H1 (cell line): ENCODE measurements at regions not wholly inside any gene's neighbourhood (a gene's known extent, or its start where the extent isn't known, plus 50 kb on each side); places are given as distances from the start of the nearest gene placed in this dataset.

Source experiments
- CTCF ChIA-PET: fragments of 300-600 bp; sonication (Branson Sonifier 250); formaldehyde crosslinking; loops from one replicate; lab custom pipeline; 2021; ENCODE audit not compliant: partially characterized antibody; lab: Charles Lee
- POLR2A ChIA-PET: fragments of 300-600 bp; sonication (Branson Sonifier 250); formaldehyde crosslinking; loops from one replicate; lab custom pipeline; 2021; ENCODE audit warnings: inconsistent platforms; ENCODE audit not compliant: partially characterized antibody; lab: Charles Lee
- DNase-seq, 2 experiments: peaks; one replicate each; pipeline versions ENCODE4 v3.0.0 to v3.0.0-alpha.2; 2010 to 2022; ENCODE audit warnings: low spot score in 2 of 2, low read depth in 1 of 2, mixed read lengths in 1 of 2
- FAIRE-seq: peaks from 2 replicates; lab custom pipeline; 2011; peaks lifted over from hg19 to GRCh38; lab: Jason Lieb, UNC
- H2AFZ ChIP-seq: 2 replicates; pipeline ENCODE4 v1.8.1; 2012; ENCODE audit warnings: low read length, inconsistent platforms
- H2AK5ac ChIP-seq: 2 replicates; pipeline ENCODE4 v1.6.1; 2013; ENCODE audit warnings: low read depth, low read length
- H2BK120ac ChIP-seq: replicated peaks from 2 replicates; pipeline ENCODE3; 2013; ENCODE audit warnings: low read depth, low read length, inconsistent platforms
- H2BK12ac ChIP-seq: 2 replicates; pipeline ENCODE4 v1.6.1; 2013; ENCODE audit warnings: low read depth, low read length
- H2BK15ac ChIP-seq: 2 replicates; pipeline ENCODE4 v1.6.1; 2013; ENCODE audit warnings: low read length
- H2BK20ac ChIP-seq: 2 replicates; pipeline ENCODE4 v1.6.1; 2013; ENCODE audit warnings: low read length
- H2BK5ac ChIP-seq: 2 replicates; pipeline ENCODE4 v1.6.1; 2013; ENCODE audit warnings: low read depth, low read length
- H3K14ac ChIP-seq: 2 replicates; pipeline ENCODE4 v1.6.1; 2013; ENCODE audit warnings: inconsistent platforms; ENCODE audit not compliant: insufficient read length
- H3K18ac ChIP-seq: 2 replicates; pipeline ENCODE4 v1.6.1; 2013; ENCODE audit warnings: low read length; ENCODE audit errors: extremely low read depth
- H3K23ac ChIP-seq: 2 replicates; pipeline ENCODE4 v1.6.1; 2013; ENCODE audit warnings: inconsistent platforms; ENCODE audit not compliant: insufficient read length
- H3K23me2 ChIP-seq: 2 replicates; pipeline ENCODE4 v1.6.1; 2013; ENCODE audit warnings: low read depth, low read length
- H3K27ac ChIP-seq: 2 replicates; pipeline ENCODE4 v1.6.1; 2011; ENCODE audit warnings: low read depth, low read length, inconsistent platforms
- H3K27me3 ChIP-seq, 4 experiments: replicated peaks in 1 of 4; 1 replicate in 1 of 4; 2 replicates in 3 of 4; pipeline versions ENCODE4 v1.6.1 to v1.8.1; 2011 to 2013; ENCODE audit warnings: low read length in 3 of 4, mild to moderate bottlenecking in 3 of 4, inconsistent platforms in 2 of 4, mixed read lengths in 2 of 4, moderate library complexity in 1 of 4; ENCODE audit not compliant: control insufficient read depth in 3 of 4, insufficient read depth in 3 of 4; ENCODE audit errors: extremely low read depth in 1 of 4
- H3K36me3 ChIP-seq, 4 experiments: 2 replicates each; pipeline versions ENCODE4 v1.6.1 to v1.8.1; 2011 to 2013; ENCODE audit warnings: mild to moderate bottlenecking in 4 of 4, low read length in 3 of 4, moderate library complexity in 2 of 4, control low read depth in 1 of 4, inconsistent platforms in 1 of 4; ENCODE audit not compliant: insufficient read depth in 4 of 4, control insufficient read depth in 2 of 4
- H3K4ac ChIP-seq: replicated peaks from 2 replicates; pipeline ENCODE3; 2013; ENCODE audit warnings: low read length, low read depth, mixed read lengths, inconsistent platforms; ENCODE audit not compliant: insufficient read length
- H3K4me1 ChIP-seq, 4 experiments: replicated peaks in 1 of 4; 1 replicate in 1 of 4; 2 replicates in 3 of 4; pipeline versions ENCODE4 v1.6.1 to v1.8.1; 2011 to 2013; ENCODE audit warnings: low read length in 3 of 4, inconsistent platforms in 2 of 4, mixed read lengths in 1 of 4; ENCODE audit not compliant: insufficient read depth in 4 of 4, control insufficient read depth in 3 of 4
- H3K4me2 ChIP-seq, 2 experiments: 2 replicates each; pipeline versions ENCODE4 v1.6.1 to v1.8.1; 2011 to 2013; ENCODE audit warnings: low read depth in 2 of 2, low read length in 2 of 2, control low read depth in 1 of 2, inconsistent platforms in 1 of 2, mild to moderate bottlenecking in 1 of 2; ENCODE audit not compliant: insufficient read depth in 1 of 2
- H3K4me3 ChIP-seq, 4 experiments: fragments of 200-600, 300-600 bp in 1 of 4; sonication (generic), shearing (Covaris generic), sonication (Bioruptor Twin) in 1 of 4; 2 replicates each; pipeline versions ENCODE4 v1.5.1 to v1.8.1; 2011 to 2016; ENCODE audit warnings: low read length in 4 of 4, low read depth in 3 of 4, control low read depth in 2 of 4, inconsistent platforms in 2 of 4, mild to moderate bottlenecking in 2 of 4, mixed read lengths in 1 of 4, moderate library complexity in 1 of 4; ENCODE audit not compliant: insufficient read depth in 2 of 4; ENCODE audit errors: extremely low read depth in 1 of 4
- H3K56ac ChIP-seq: replicated peaks from 2 replicates; pipeline ENCODE3; 2013; ENCODE audit warnings: low read depth, mild to moderate bottlenecking, mixed read lengths, low read length, inconsistent platforms; ENCODE audit not compliant: insufficient read length
- H3K79me1 ChIP-seq: 2 replicates; pipeline ENCODE4 v1.6.1; 2013; ENCODE audit warnings: low read depth, low read length, control low read depth
- H3K79me2 ChIP-seq, 2 experiments: 2 replicates each; pipeline versions ENCODE4 v1.6.1 to v1.8.1; 2012 to 2013; ENCODE audit warnings: low read length in 2 of 2, mild to moderate bottlenecking in 2 of 2, inconsistent platforms in 1 of 2; ENCODE audit not compliant: insufficient read depth in 2 of 2, control insufficient read depth in 1 of 2
- H3K9ac ChIP-seq, 4 experiments: replicated peaks in 1 of 4; 1 replicate in 1 of 4; 2 replicates in 3 of 4; pipeline versions ENCODE4 v1.6.1 to v1.8.1; 2011 to 2013; ENCODE audit warnings: low read depth in 3 of 4, low read length in 3 of 4, control low read depth in 2 of 4, mild to moderate bottlenecking in 2 of 4, moderate library complexity in 2 of 4, inconsistent platforms in 1 of 4; ENCODE audit errors: extremely low read depth in 1 of 4
- H3K9me3 ChIP-seq, 2 experiments: 2 replicates each; pipeline versions ENCODE4 v1.6.1 to v1.8.1; 2012 to 2013; ENCODE audit warnings: mild to moderate bottlenecking in 2 of 2, moderate library complexity in 2 of 2, control low read depth in 1 of 2, inconsistent platforms in 1 of 2, low read depth in 1 of 2, low read length in 1 of 2, mixed read lengths in 1 of 2; ENCODE audit not compliant: insufficient read depth in 2 of 2
- H4K20me1 ChIP-seq, 2 experiments: replicated peaks in 1 of 2; 2 replicates each; pipeline versions ENCODE3 to v1.8.1; 2011 to 2013; ENCODE audit warnings: inconsistent platforms in 2 of 2, low read length in 2 of 2, mild to moderate bottlenecking in 1 of 2; ENCODE audit not compliant: insufficient read depth in 2 of 2, control insufficient read depth in 1 of 2
- H4K5ac ChIP-seq: 2 replicates; pipeline ENCODE4 v1.6.1; 2013; ENCODE audit warnings: low read length, low read depth, mixed read lengths, inconsistent platforms; ENCODE audit not compliant: insufficient read length
- H4K8ac ChIP-seq: 2 replicates; pipeline ENCODE4 v1.8.0; 2013; ENCODE audit warnings: mild to moderate bottlenecking, moderate library complexity, low read length, inconsistent platforms; ENCODE audit not compliant: insufficient read depth; ENCODE audit errors: extremely low read depth
- H4K91ac ChIP-seq: replicated peaks from 2 replicates; pipeline ENCODE3; 2013; ENCODE audit warnings: low read length, mixed read lengths, inconsistent platforms; ENCODE audit not compliant: insufficient read length
- ATF2 ChIP-seq: IDR thresholded peaks from 2 replicates; pipeline ENCODE4 v1.6.1; 2012; ENCODE audit warnings: low read length, inconsistent platforms
- BACH1 ChIP-seq: IDR thresholded peaks from 2 replicates; pipeline ENCODE4 v1.6.1; 2012; ENCODE audit warnings: low read length, improper control_type of control experiment
- E2F6 ChIP-seq: IDR thresholded peaks from 2 replicates; pipeline ENCODE4 v1.6.1; 2012; ENCODE audit warnings: inconsistent platforms
- FOSL1 ChIP-seq: IDR thresholded peaks from 2 replicates; pipeline ENCODE4 v1.6.1; 2011; ENCODE audit warnings: mild to moderate bottlenecking, low read depth, low read length, moderate library complexity; ENCODE audit not compliant: insufficient read depth
- RXRA ChIP-seq: IDR thresholded peaks from 2 replicates; pipeline ENCODE4 v1.6.1; 2011; ENCODE audit warnings: low read depth, mild to moderate bottlenecking, low read length, moderate library complexity; ENCODE audit not compliant: insufficient read depth
- SIN3A ChIP-seq, 2 experiments: IDR thresholded peaks in 1 of 2; conservative IDR thresholded peaks in 1 of 2; 2 replicates each; pipeline ENCODE4 v1.6.1; 2011 to 2012; ENCODE audit warnings: low read length in 2 of 2, improper control_type of control experiment in 1 of 2, low read depth in 1 of 2, mild to moderate bottlenecking in 1 of 2
- SIX5 ChIP-seq: IDR thresholded peaks from 2 replicates; pipeline ENCODE4 v1.6.1; 2011; ENCODE audit warnings: mild to moderate bottlenecking, low read depth, low read length
- SP2 ChIP-seq: IDR thresholded peaks from 2 replicates; pipeline ENCODE4 v1.6.1; 2012; ENCODE audit warnings: mild to moderate bottlenecking, low read length, inconsistent platforms
- TAF1 ChIP-seq: IDR thresholded peaks from 2 replicates; pipeline ENCODE4 v1.6.1; 2011; ENCODE audit warnings: mild to moderate bottlenecking, low read depth, low read length
- TCF12 ChIP-seq: IDR thresholded peaks from 2 replicates; pipeline ENCODE4 v1.6.1; 2011; ENCODE audit warnings: low read depth, mild to moderate bottlenecking, low read length
- WGBS, 2 experiments: shearing (Covaris generic) in 1 of 2; methylation state at CpG; one replicate each; pipeline versions ENCODE4 v1.1.6 to v1.1.7; 2013 to 2015; ENCODE audit warnings: low lambda C conversion rate in 2 of 2, mixed read lengths in 2 of 2, inconsistent platforms in 1 of 2, low coverage in 1 of 2, missing lambda C conversion rate in 1 of 2; ENCODE audit not compliant: insufficient replicate concordance in 2 of 2, insufficient coverage in 1 of 2, insufficient read length in 1 of 2; ENCODE audit errors: extremely low coverage in 1 of 2, missing lambda C conversion rate in 1 of 2; 5-methylcytosine and 5-hydroxymethylcytosine counted together

GRCh38 chr11:116478669-116479668 lies 293.8 kb downstream of the BUD13 start:
- no peak overlapping the region for H4K91ac ChIP-seq
- no peak overlapping the region for H3K56ac ChIP-seq
- no peak overlapping the region for H2BK120ac ChIP-seq
- H3K4ac ChIP-seq = no peak overlapping the region
- no peak overlapping the region for H2BK12ac ChIP-seq
- ChIA-PET POLR2A (no interaction called here), CTCF (interaction anchor here (1.0 to 1.4 kb wide), 5 partner anchors 20 to 46 kb away, joined by 3 to 5 read pairs (median 3); no protein-coding TSS in a partner anchor)
- no peak overlapping the region for H3K23ac ChIP-seq
- no peak for DNase-seq
- H3K9me3 ChIP-seq = no peaks in the 10 kb centered on the region
- H3K18ac ChIP-seq = no peak overlapping the region
- H2BK15ac ChIP-seq = no peak overlapping the region
- no peak overlapping the region for H3K4me2 ChIP-seq
- H3K23me2 ChIP-seq = no peaks in the 10 kb centered on the region; the same call in 1 of the 2 replicates
- H3K9ac ChIP-seq = no peak overlapping the region
- no peaks in the 10 kb centered on the region for H3K79me1 ChIP-seq
- H2AK5ac ChIP-seq = no peak overlapping the region
- no peak overlapping the region for H3K4me3 ChIP-seq
- WGBS, 2 experiments = 85% methylated on average over 7 of the region's 7 CpGs; no CpG with 5 or more reads in 1 of the 2 experiments
- no peaks in the 10 kb centered on the region for H3K79me2 ChIP-seq
- H2BK5ac ChIP-seq = no peak overlapping the region
- no peak overlapping the region for H3K27ac ChIP-seq
- no peak overlapping the region for H4K8ac ChIP-seq
- H2BK20ac ChIP-seq = no peak overlapping the region
- H3K14ac ChIP-seq = no peak overlapping the region
- 0 out of 7 replicates have a peak, but pooled peaks cover 0 to 2% (median 0%) of the 10 kb centered on the region in 4 experiments for H3K4me1 ChIP-seq
- H4K20me1 ChIP-seq = no peaks in the 10 kb centered on the region
- no peak for FAIRE-seq
- no peaks in the 10 kb centered on the region for H3K36me3 ChIP-seq
- no peak overlapping the region for H2AFZ ChIP-seq
- H4K5ac ChIP-seq = no peak overlapping the region
- H3K27me3 ChIP-seq = no peaks in the 10 kb centered on the region; a peak in 1 of 7 replicates
- TF ChIP-seq SP2 (no peak), SIN3A (conservative IDR thresholded peaks at IDR 0.05 in 1 of 2, IDR thresholded peaks at IDR 0.05 in 1 of 2; ENCODE audit: low read depth in 1 of 2, low read length in 2 of 2) (no peak), E2F6 (no peak), TAF1 (no peak), ATF2 (no peak), SIX5 (no peak), FOSL1 (no peak), BACH1 (no peak), RXRA (no peak), TCF12 (no peak)
